H9 (cell line): ENCODE measurements at regions not wholly inside any gene's neighbourhood (a gene's known extent, or its start where the extent isn't known, plus 50 kb on each side); places are given as distances from the start of the nearest gene placed in this dataset.

Source experiments
- DNase-seq: peaks from one replicate; pipeline ENCODE4 v3.0.0-alpha.2; 2017
- H2AFZ ChIP-seq: one replicate; pipeline ENCODE4 v1.6.1; 2013; ENCODE audit warnings: mild to moderate bottlenecking, low read length, control low read depth, moderate library complexity
- H2AK5ac ChIP-seq: 2 replicates; pipeline ENCODE4 v1.6.1; 2013; ENCODE audit warnings: low read length, control low read depth, mixed read lengths; ENCODE audit not compliant: insufficient read length
- H2BK120ac ChIP-seq: one replicate; pipeline ENCODE4 v1.6.1; 2013; ENCODE audit warnings: low read depth, mild to moderate bottlenecking, low read length, control low read depth, inconsistent platforms; ENCODE audit not compliant: poor library complexity, severe bottlenecking
- H2BK12ac ChIP-seq: 2 replicates; pipeline ENCODE4 v1.6.1; 2013; ENCODE audit warnings: low read length, control low read depth, mixed read lengths, low read depth; ENCODE audit not compliant: insufficient read length
- H2BK15ac ChIP-seq: 2 replicates; pipeline ENCODE4 v1.6.1; 2013; ENCODE audit warnings: low read depth, low read length, control low read depth
- H2BK20ac ChIP-seq: one replicate; pipeline ENCODE4 v1.6.1; 2013; ENCODE audit warnings: low read depth, mild to moderate bottlenecking, low read length, control low read depth, inconsistent platforms; ENCODE audit not compliant: poor library complexity, severe bottlenecking
- H2BK5ac ChIP-seq: 2 replicates; pipeline ENCODE4 v1.6.1; 2013; ENCODE audit warnings: low read length, control low read depth, mixed read lengths; ENCODE audit not compliant: insufficient read length
- H3K14ac ChIP-seq: 2 replicates; pipeline ENCODE4 v1.6.1; 2013; ENCODE audit warnings: low read length, control low read depth; ENCODE audit not compliant: insufficient read depth
- H3K18ac ChIP-seq: 2 replicates; pipeline ENCODE4 v1.6.1; 2013; ENCODE audit warnings: low read depth, mild to moderate bottlenecking, mixed read lengths, low read length, control low read depth; ENCODE audit not compliant: insufficient read length
- H3K23ac ChIP-seq: 2 replicates; pipeline ENCODE4 v1.6.1; 2013; ENCODE audit warnings: low read length, control low read depth, mixed read lengths, low read depth; ENCODE audit not compliant: insufficient read length
- H3K23me2 ChIP-seq: 2 replicates; pipeline ENCODE4 v1.6.1; 2013; ENCODE audit warnings: low read depth, mild to moderate bottlenecking, mixed read lengths, low read length, control low read depth; ENCODE audit not compliant: insufficient read length, poor library complexity, severe bottlenecking
- H3K27ac ChIP-seq: 2 replicates; pipeline ENCODE4 v1.5.1; 2013; ENCODE audit warnings: low read length, control low read depth, mixed read lengths, low read depth; ENCODE audit not compliant: insufficient read length
- H3K27me3 ChIP-seq: 2 replicates; pipeline ENCODE4 v1.6.1; 2013; ENCODE audit warnings: low read length, control low read depth, inconsistent platforms; ENCODE audit not compliant: insufficient read depth
- H3K4ac ChIP-seq: 2 replicates; pipeline ENCODE4 v1.6.1; 2013; ENCODE audit warnings: low read depth, mild to moderate bottlenecking, control low read depth, inconsistent platforms, low read length, moderate library complexity
- H3K4me1 ChIP-seq: 2 replicates; pipeline ENCODE4 v1.6.1; 2013; ENCODE audit warnings: low read length, control low read depth, inconsistent platforms; ENCODE audit not compliant: insufficient read depth
- H3K4me2 ChIP-seq: 2 replicates; pipeline ENCODE4 v1.6.1; 2013; ENCODE audit warnings: low read length, control low read depth, mixed read lengths; ENCODE audit not compliant: insufficient read length, insufficient read depth
- H3K56ac ChIP-seq: 2 replicates; pipeline ENCODE4 v1.6.1; 2013; ENCODE audit warnings: low read depth, mild to moderate bottlenecking, mixed read lengths, low read length, control low read depth; ENCODE audit not compliant: insufficient read length
- H3K79me1 ChIP-seq: 2 replicates; pipeline ENCODE4 v1.6.1; 2013; ENCODE audit warnings: low read depth, mild to moderate bottlenecking, moderate library complexity, low read length, control low read depth, inconsistent platforms; ENCODE audit not compliant: insufficient read depth, poor library complexity, severe bottlenecking
- H3K79me2 ChIP-seq: 2 replicates; pipeline ENCODE4 v1.6.1; 2013; ENCODE audit warnings: low read length, control low read depth, inconsistent platforms; ENCODE audit not compliant: insufficient read depth
- H3K9ac ChIP-seq: 2 replicates; pipeline ENCODE4 v1.6.1; 2013; ENCODE audit warnings: low read length, control low read depth, mixed read lengths; ENCODE audit not compliant: insufficient read length; ENCODE audit errors: extremely low read depth
- H3K9me3 ChIP-seq: one replicate; pipeline ENCODE4 v1.6.1; 2013; ENCODE audit warnings: low read depth, low read length, inconsistent platforms; ENCODE audit not compliant: control insufficient read depth
- H3T11ph ChIP-seq: one replicate; pipeline ENCODE4 v1.6.1; 2013; ENCODE audit warnings: mild to moderate bottlenecking, low read length, control low read depth, inconsistent platforms
- H4K20me1 ChIP-seq: one replicate; pipeline ENCODE4 v1.6.1; 2013; ENCODE audit not compliant: control insufficient read depth, insufficient read length, insufficient read depth
- H4K5ac ChIP-seq: 2 replicates; pipeline ENCODE4 v1.6.1; 2013; ENCODE audit warnings: low read depth, mild to moderate bottlenecking, mixed read lengths, low read length, control low read depth; ENCODE audit not compliant: insufficient read length
- H4K8ac ChIP-seq: replicated peaks from 2 replicates; pipeline ENCODE4 v1.6.1; 2013; ENCODE audit warnings: low read length, control low read depth, mixed read lengths, low read depth; ENCODE audit not compliant: insufficient read length
- H4K91ac ChIP-seq: 2 replicates; pipeline ENCODE4 v1.6.1; 2013; ENCODE audit warnings: low read depth, mild to moderate bottlenecking, moderate library complexity, mixed read lengths, low read length, control low read depth; ENCODE audit not compliant: insufficient read length
- H3K27ac Mint-ChIP-seq, 3 experiments: 2 replicates in 2 of 3; 3 replicates in 1 of 3; pipeline ENCODE4 v1.8.0; 2020 to 2021; ENCODE audit warnings: mixed read lengths in 3 of 3, mild to moderate bottlenecking in 1 of 3, moderate library complexity in 1 of 3
- H3K27me3 Mint-ChIP-seq: 2 replicates; pipeline ENCODE4 v1.8.0; 2021; ENCODE audit warnings: low read depth, mild to moderate bottlenecking, moderate library complexity, mixed read lengths
- H3K36me3 Mint-ChIP-seq, 3 experiments: 2 replicates in 2 of 3; 3 replicates in 1 of 3; pipeline ENCODE4 v1.8.0; 2020 to 2021; ENCODE audit warnings: low read depth in 3 of 3, mixed read lengths in 3 of 3; ENCODE audit not compliant: insufficient read depth in 1 of 3
- H3K4me1 Mint-ChIP-seq, 2 experiments: 2 replicates each; pipeline ENCODE4 v1.8.0; 2020; ENCODE audit warnings: mixed read lengths in 2 of 2
- H3K4me3 Mint-ChIP-seq, 2 experiments: 2 replicates in 1 of 2; 3 replicates in 1 of 2; pipeline ENCODE4 v1.8.0; 2020 to 2021; ENCODE audit warnings: mild to moderate bottlenecking in 2 of 2, mixed read lengths in 2 of 2, moderate library complexity in 1 of 2
- H3K9me3 Mint-ChIP-seq, 2 experiments: 2 replicates in 1 of 2; 3 replicates in 1 of 2; pipeline ENCODE4 v1.8.0; 2020; ENCODE audit warnings: mild to moderate bottlenecking in 2 of 2, mixed read lengths in 2 of 2, moderate library complexity in 1 of 2
- WGBS: extraction: QIAGEN DNeasy Blood & Tissue Kit; methylation state at CpG from one replicate; pipeline ENCODE4 v1.1.7; 2013; ENCODE audit warnings: missing lambda C conversion rate, low lambda C conversion rate, mixed read lengths; ENCODE audit not compliant: insufficient read length; ENCODE audit errors: extremely low coverage; 5-methylcytosine and 5-hydroxymethylcytosine counted together
- TF ChIP-seq, protein P1 (sequence below): fragments of 200-600 bp; sonication (generic); conservative IDR thresholded peaks from 3 replicates; pipeline ENCODE4 v1.8.0; 2021; ENCODE audit warnings: antibody characterized with exemption, mild to moderate bottlenecking

DNA sequence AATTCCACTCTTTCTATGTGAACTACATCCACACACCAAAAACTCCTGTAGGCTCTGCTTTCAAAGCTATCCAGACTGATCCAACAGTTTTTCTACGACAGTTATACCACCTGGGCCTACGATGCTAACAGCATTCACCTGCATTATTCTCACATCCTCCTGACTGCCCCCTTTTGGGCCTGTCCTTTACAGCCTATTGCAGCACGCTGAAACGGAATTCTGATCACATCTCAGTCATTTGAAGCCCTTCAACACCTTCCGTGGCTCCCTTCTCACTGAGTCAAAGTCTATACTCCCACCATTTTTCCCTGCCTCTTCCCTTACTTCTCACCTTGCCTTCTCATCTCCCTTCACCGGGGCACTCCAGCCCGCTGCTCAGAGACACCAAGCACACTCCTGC is 791.3 kb upstream of the KIRREL3 start:
- Mint-ChIP-seq H3K4me1 (peaks cover 18 to 25% of the 10 kb centered on the region in 2 experiments), H3K36me3 (no peaks in the 10 kb centered on the region), H3K27me3 (no peaks in the 10 kb centered on the region), H3K4me3 (no peak overlapping the region), H3K9me3 (no peaks in the 10 kb centered on the region), H3K27ac (no peak overlapping the region)
- Histone ChIP-seq H3K18ac (no peak overlapping the region), H3K4me2 (no peak overlapping the region), H3K14ac (no peak overlapping the region), H3K4ac (no peak overlapping the region), H3K23me2 (no peaks in the 10 kb centered on the region), H2BK20ac (no peak overlapping the region), H2BK12ac (no peak overlapping the region), H3K23ac (no peak overlapping the region), H3K9me3 (no peaks in the 10 kb centered on the region), H2BK15ac (no peak overlapping the region), H3K27ac (no peak overlapping the region), H3K9ac (no peak overlapping the region), H3K79me1 (no peaks in the 10 kb centered on the region), H4K91ac (no peak overlapping the region), H3K56ac (no peak overlapping the region), H4K5ac (no peak overlapping the region), H4K20me1 (no peaks in the 10 kb centered on the region), H3K4me1 (no peaks in the 10 kb centered on the region; the same call in 1 of the 2 replicates), H2AFZ (no peak overlapping the region), H4K8ac (no peak overlapping the region), H3K79me2 (no peaks in the 10 kb centered on the region), H2BK120ac (no peak overlapping the region), H3T11ph (no peak overlapping the region), H2AK5ac (no peak overlapping the region), H2BK5ac (no peak overlapping the region), H3K27me3 (no peaks in the 10 kb centered on the region)
- peak; percentile 59 for DNase-seq
- no CpG with 5 or more reads among the region's 7 CpGs for WGBS
- TF ChIP-seq, protein P1, sequence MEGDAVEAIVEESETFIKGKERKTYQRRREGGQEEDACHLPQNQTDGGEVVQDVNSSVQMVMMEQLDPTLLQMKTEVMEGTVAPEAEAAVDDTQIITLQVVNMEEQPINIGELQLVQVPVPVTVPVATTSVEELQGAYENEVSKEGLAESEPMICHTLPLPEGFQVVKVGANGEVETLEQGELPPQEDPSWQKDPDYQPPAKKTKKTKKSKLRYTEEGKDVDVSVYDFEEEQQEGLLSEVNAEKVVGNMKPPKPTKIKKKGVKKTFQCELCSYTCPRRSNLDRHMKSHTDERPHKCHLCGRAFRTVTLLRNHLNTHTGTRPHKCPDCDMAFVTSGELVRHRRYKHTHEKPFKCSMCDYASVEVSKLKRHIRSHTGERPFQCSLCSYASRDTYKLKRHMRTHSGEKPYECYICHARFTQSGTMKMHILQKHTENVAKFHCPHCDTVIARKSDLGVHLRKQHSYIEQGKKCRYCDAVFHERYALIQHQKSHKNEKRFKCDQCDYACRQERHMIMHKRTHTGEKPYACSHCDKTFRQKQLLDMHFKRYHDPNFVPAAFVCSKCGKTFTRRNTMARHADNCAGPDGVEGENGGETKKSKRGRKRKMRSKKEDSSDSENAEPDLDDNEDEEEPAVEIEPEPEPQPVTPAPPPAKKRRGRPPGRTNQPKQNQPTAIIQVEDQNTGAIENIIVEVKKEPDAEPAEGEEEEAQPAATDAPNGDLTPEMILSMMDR: peak; percentile 33; the same call in 2 of the 3 replicates
